Keratinocyte (primary cell): ENCODE measurements at regions not wholly inside any gene's neighbourhood (a gene's known extent, or its start where the extent isn't known, plus 50 kb on each side); places are given as distances from the start of the nearest gene placed in this dataset.

Experiments used
- DNase-seq: peaks from one replicate; pipeline ENCODE4 v3.0.0-alpha.2; 2011; ENCODE audit warnings: low read depth, missing footprints, low spot score
- FAIRE-seq: peaks from 2 replicates; lab custom pipeline; 2011; peaks lifted over from hg19 to GRCh38; lab: Jason Lieb, UNC
- H2AFZ ChIP-seq: 2 replicates; pipeline ENCODE4 v1.6.0; 2012; ENCODE audit warnings: low read length, control low read depth, inconsistent platforms; ENCODE audit not compliant: control insufficient read depth
- H3K27ac ChIP-seq: 2 replicates; pipeline ENCODE4 v1.5.1; 2011; ENCODE audit warnings: low read length; ENCODE audit not compliant: control insufficient read depth, insufficient read depth
- H3K27me3 ChIP-seq: 3 replicates; pipeline ENCODE4 v1.6.0; 2011; ENCODE audit warnings: low read length; ENCODE audit not compliant: control insufficient read depth, insufficient read depth; ENCODE audit errors: extremely low read depth
- H3K36me3 ChIP-seq, 2 experiments: 2 replicates in 1 of 2; 3 replicates in 1 of 2; pipeline ENCODE4 v1.5.1; 2011; ENCODE audit warnings: low read length in 2 of 2, mild to moderate bottlenecking in 1 of 2; ENCODE audit not compliant: control insufficient read depth in 2 of 2, insufficient read depth in 2 of 2; ENCODE audit errors: extremely low read depth in 1 of 2
- H3K4me1 ChIP-seq: 3 replicates; pipeline ENCODE4 v1.5.1; 2011; ENCODE audit warnings: low read length; ENCODE audit not compliant: control insufficient read depth, insufficient read depth; ENCODE audit errors: extremely low read depth
- H3K4me2 ChIP-seq: 3 replicates; pipeline ENCODE4 v1.6.0; 2011; ENCODE audit warnings: low read depth, low read length; ENCODE audit not compliant: control insufficient read depth, insufficient read depth; ENCODE audit errors: extremely low read depth
- H3K4me3 ChIP-seq, 3 experiments: fragments of 200-600 bp in 1 of 3; sonication (generic) in 1 of 3; 2 replicates in 2 of 3; 3 replicates in 1 of 3; pipeline ENCODE4 v1.5.1; 2011 to 2016; ENCODE audit warnings: low read length in 3 of 3, mild to moderate bottlenecking in 3 of 3, control low read depth in 2 of 3, inconsistent platforms in 1 of 3, low read depth in 1 of 3, mixed read lengths in 1 of 3, mixed run types in 1 of 3, moderate library complexity in 1 of 3; ENCODE audit not compliant: control insufficient read depth in 2 of 3, insufficient read depth in 2 of 3; ENCODE audit errors: extremely low read depth in 1 of 3
- H3K79me2 ChIP-seq: 2 replicates; pipeline ENCODE4 v1.6.0; 2012; ENCODE audit warnings: low read length; ENCODE audit not compliant: control insufficient read depth, insufficient read depth
- H3K9ac ChIP-seq: 3 replicates; pipeline ENCODE4 v1.6.0; 2011; ENCODE audit warnings: low read length; ENCODE audit not compliant: control insufficient read depth, insufficient read depth; ENCODE audit errors: extremely low read depth
- H3K9me1 ChIP-seq: 3 replicates; pipeline ENCODE4 v1.6.0; 2011; ENCODE audit warnings: low read length; ENCODE audit not compliant: control insufficient read depth, insufficient read depth; ENCODE audit errors: extremely low read depth
- H3K9me3 ChIP-seq: 2 replicates; pipeline ENCODE4 v1.5.1; 2012; ENCODE audit warnings: low read depth, low read length; ENCODE audit not compliant: control insufficient read depth
- H4K20me1 ChIP-seq: 3 replicates; pipeline ENCODE4 v1.6.0; 2011; ENCODE audit warnings: low read length; ENCODE audit not compliant: control insufficient read depth, insufficient read depth; ENCODE audit errors: extremely low read depth
- EZH2 ChIP-seq: IDR thresholded peaks from one replicate; pipeline ENCODE4 v1.6.1; 2012; ENCODE audit warnings: inconsistent platforms, mild to moderate bottlenecking, low read length, moderate library complexity
- dilution Hi-C: fragments of 300-500 bp; cut with MboI; formaldehyde crosslinking; loops from one replicate; pipeline ENCODE4 v1.7.0; 2020; ENCODE audit warnings: low sequenced_read_pairs; ENCODE audit not compliant: extremely low pct_ligation_motif_present
- TF ChIP-seq, protein P1 (sequence below), 3 experiments: IDR thresholded peaks in 1 of 3; conservative IDR thresholded peaks in 1 of 3; optimal IDR thresholded peaks in 1 of 3; 2 replicates in 2 of 3; 3 replicates in 1 of 3; pipeline versions ENCODE3 to v1.5.1; 2011; ENCODE audit warnings: low read length in 3 of 3, mild to moderate bottlenecking in 3 of 3, moderate library complexity in 2 of 3, control low read depth in 1 of 3, inconsistent platforms in 1 of 3; ENCODE audit not compliant: insufficient read depth in 2 of 3; ENCODE audit errors: extremely low read depth in 1 of 3

- no peak overlapping the region for H3K4me2 ChIP-seq
- dilution Hi-C loops, result no loop called here
- no peaks in the 10 kb centered on the region for H3K9me1 ChIP-seq
- H2AFZ ChIP-seq, result no peak overlapping the region
- H3K79me2 ChIP-seq, result no peaks in the 10 kb centered on the region
- H3K27ac ChIP-seq, result no peak overlapping the region
- no peaks in the 10 kb centered on the region for H3K9me3 ChIP-seq
- DNase-seq (no peak), FAIRE-seq (no peak)
- no peaks in the 10 kb centered on the region for H3K4me1 ChIP-seq
- H3K9ac ChIP-seq, result no peak overlapping the region
- H3K27me3 ChIP-seq, result no peaks in the 10 kb centered on the region
- no peaks in the 10 kb centered on the region for H4K20me1 ChIP-seq
- no peaks in the 10 kb centered on the region for H3K36me3 ChIP-seq
- H3K4me3 ChIP-seq, result no peak overlapping the region
- TF ChIP-seq EZH2, result no peak
- TF ChIP-seq, protein P1, sequence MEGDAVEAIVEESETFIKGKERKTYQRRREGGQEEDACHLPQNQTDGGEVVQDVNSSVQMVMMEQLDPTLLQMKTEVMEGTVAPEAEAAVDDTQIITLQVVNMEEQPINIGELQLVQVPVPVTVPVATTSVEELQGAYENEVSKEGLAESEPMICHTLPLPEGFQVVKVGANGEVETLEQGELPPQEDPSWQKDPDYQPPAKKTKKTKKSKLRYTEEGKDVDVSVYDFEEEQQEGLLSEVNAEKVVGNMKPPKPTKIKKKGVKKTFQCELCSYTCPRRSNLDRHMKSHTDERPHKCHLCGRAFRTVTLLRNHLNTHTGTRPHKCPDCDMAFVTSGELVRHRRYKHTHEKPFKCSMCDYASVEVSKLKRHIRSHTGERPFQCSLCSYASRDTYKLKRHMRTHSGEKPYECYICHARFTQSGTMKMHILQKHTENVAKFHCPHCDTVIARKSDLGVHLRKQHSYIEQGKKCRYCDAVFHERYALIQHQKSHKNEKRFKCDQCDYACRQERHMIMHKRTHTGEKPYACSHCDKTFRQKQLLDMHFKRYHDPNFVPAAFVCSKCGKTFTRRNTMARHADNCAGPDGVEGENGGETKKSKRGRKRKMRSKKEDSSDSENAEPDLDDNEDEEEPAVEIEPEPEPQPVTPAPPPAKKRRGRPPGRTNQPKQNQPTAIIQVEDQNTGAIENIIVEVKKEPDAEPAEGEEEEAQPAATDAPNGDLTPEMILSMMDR (optimal IDR thresholded peaks at IDR 0.05 in 1 of 3, IDR thresholded peaks at IDR 0.05 in 1 of 3, conservative IDR thresholded peaks at IDR 0.05 in 1 of 3; ENCODE audit: extremely low read depth in 1 of 3, insufficient read depth in 2 of 3, low read length in 3 of 3), result no peak
Observed at GRCh38 chr2:106695919-106696318, 190.0 kb downstream of the ST6GAL2 start.

DNA sequence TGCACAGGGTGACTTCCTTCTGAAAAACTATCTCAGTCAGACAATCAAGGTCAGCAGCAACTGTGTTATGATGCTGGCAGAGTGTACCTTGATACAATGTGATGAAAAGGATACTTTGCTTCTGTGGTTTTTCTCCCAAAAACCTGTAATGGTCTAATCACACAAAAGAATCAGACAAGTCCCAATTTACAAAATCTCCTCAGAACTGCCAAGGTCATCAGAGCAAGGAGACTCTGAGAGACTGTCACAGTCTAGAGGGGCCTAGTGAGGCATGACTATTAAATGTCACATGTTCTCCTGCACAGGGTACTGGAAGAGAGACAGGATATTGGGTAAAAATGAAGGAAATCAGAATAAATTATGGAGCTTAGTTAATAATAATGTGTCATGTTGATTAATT is 185.4 kb downstream of the ST6GAL2 start:
- Histone ChIP-seq H2AFZ (no peak overlapping the region), H3K9me3 (no peaks in the 10 kb centered on the region), H3K9me1 (no peaks in the 10 kb centered on the region), H3K79me2 (no peaks in the 10 kb centered on the region), H4K20me1 (no peaks in the 10 kb centered on the region), H3K9ac (no peak overlapping the region), H3K4me2 (no peak overlapping the region), H3K4me1 (no peaks in the 10 kb centered on the region), H3K27ac (no peak overlapping the region), H3K27me3 (no peaks in the 10 kb centered on the region), H3K36me3 (no peaks in the 10 kb centered on the region), H3K4me3 (no peak overlapping the region)
- dilution Hi-C loops, result no loop called here
- TF ChIP-seq, protein P1 (optimal IDR thresholded peaks at IDR 0.05 in 1 of 3, IDR thresholded peaks at IDR 0.05 in 1 of 3, conservative IDR thresholded peaks at IDR 0.05 in 1 of 3; ENCODE audit: extremely low read depth in 1 of 3, insufficient read depth in 2 of 3, low read length in 3 of 3), result no peak
- TF ChIP-seq EZH2, result no peak
- FAIRE-seq (no peak), DNase-seq (no peak)
